Ovary (tissue), 3 donors: ENCODE measurements at regions not wholly inside any gene's neighbourhood (a gene's known extent, or its start where the extent isn't known, plus 50 kb on each side); places are given as distances from the start of the nearest gene placed in this dataset.

Experiments used
- CTCF ChIP-seq, 3 donors: fragments of 450-650 bp in 2 of 3; fragments of 200-600 bp in 1 of 3; IDR thresholded peaks; one replicate each; pipeline versions ENCODE4 v1.5.1 to v1.8.0; 2016 to 2022; ENCODE audit warnings: antibody characterized with exemption in 3 of 3, mild to moderate bottlenecking in 1 of 3
- POLR2A ChIP-seq: fragments of 450-650 bp; IDR thresholded peaks from one replicate; pipeline ENCODE4 v1.6.1; 2017; ENCODE audit warnings: antibody characterized with exemption, mild to moderate bottlenecking, moderate library complexity
- donor health status: DM: no; HTN: no; CAD: no.

- TF ChIP-seq CTCF (IDR thresholded peaks at IDR 0.05), result no peak
- no peak for TF ChIP-seq POLR2A
Observed at GRCh38 chr3:162973428-162973917, 1476.9 kb downstream of the OTOL1 start.
